NOMO-1 (cell line): ENCODE measurements at regions not wholly inside any gene's neighbourhood (a gene's known extent, or its start where the extent isn't known, plus 50 kb on each side); places are given as distances from the start of the nearest gene placed in this dataset.

Source experiments
- DNase-seq, 2 experiments: peaks; one replicate each; lab custom pipeline; 2025; ENCODE audit not compliant: unreplicated experiment in 2 of 2; lab: John Stamatoyannopoulos, UW

DNA sequence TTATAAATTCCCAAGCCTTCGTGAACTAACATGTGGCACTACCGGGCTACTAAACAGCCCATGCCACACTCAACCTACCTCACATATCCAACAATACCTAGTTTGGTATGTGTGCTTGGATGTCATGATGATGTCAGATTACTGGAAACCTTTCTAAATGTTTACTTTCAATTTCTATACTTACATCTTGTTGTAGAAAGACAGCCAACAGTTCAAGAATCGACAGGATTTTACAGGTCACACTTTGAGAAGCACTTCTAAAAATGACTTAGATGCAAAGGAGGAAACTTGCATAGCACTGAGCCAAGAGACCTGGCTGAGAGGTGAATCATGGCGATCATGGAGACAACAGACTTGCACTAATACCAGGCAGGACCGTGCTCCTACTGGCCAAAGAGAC lies 209.9 kb downstream of the COL4A1 start:
- no peak for DNase-seq

DNA sequence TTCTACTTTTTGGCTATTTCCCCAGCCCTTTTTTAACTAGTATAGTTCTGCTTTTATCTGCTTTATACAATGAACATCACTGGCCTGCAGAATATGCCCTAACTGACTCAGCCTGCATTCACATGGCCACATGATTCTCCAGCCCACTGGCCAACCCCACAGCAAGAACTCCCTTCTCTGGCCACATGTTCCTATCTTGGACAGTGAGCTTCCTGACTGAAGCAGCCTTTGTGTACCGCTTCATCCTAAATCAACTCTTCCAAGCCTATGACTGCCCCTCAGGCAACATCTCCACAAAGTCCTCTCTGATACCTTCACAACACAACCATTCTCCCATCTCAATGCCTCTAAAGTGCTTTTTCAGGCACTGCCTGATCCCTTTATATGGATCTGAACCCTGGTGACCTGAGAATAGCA lies 214.1 kb downstream of the COL4A1 start:
- DNase-seq = no peak

DNA sequence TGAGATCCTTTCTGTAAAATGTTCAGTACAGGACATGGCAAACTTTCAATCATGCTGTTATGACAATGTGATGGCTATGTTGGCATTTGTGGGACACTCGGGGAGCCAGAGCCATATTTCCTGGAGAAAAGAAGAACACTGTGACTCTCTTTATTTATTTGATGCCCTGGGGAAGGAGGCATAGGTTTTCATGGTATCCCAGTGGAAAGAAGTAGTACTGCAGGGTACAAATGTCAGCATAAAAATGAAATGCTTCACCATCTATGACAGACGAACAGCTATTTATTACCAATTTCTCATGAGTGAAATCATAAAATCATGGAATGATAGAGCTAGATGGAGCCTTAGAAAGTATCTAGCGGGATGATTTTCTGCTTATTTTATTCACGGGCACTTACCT lies 217.1 kb downstream of the COL4A1 start:
- DNase-seq = no peak

DNA sequence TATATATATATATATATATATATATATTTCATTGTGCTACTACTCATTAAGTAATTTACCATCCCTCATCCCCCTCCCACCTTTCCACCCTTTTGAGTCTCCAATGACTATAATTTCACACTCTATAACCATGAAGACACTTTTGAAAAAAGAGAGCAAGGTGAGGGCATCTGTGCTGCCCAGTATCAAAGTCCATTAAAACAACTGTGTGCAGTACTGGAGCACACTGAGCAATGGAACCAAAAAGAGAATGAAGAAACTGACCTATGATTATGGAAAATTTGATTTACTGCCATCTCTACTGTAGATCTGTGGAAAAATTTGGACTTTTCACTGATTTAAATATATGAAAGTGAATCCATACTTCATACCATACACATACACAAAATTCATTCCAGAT lies 217.9 kb downstream of the COL4A1 start:
- DNase-seq = no peak

DNA sequence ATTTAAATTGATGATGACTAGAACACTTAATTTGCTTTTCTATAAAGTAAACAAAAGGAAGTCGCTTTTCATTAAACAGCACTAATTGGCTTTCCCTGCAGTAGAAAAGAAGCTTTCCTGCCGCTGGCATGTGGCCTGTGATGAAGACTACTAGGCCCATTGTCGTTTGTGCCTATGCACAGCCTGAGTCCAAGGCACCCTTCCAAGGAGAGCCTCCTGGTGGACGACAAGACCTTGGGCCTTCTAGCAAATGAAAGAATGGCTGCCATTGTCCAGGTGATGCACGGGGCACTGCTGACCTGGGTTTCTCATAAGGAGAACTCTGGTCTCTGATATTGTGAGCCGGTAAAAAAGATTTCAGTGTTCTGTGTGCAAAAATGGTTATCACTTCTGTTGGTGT lies 233.0 kb downstream of the COL4A1 start:
- DNase-seq = no peak

DNA sequence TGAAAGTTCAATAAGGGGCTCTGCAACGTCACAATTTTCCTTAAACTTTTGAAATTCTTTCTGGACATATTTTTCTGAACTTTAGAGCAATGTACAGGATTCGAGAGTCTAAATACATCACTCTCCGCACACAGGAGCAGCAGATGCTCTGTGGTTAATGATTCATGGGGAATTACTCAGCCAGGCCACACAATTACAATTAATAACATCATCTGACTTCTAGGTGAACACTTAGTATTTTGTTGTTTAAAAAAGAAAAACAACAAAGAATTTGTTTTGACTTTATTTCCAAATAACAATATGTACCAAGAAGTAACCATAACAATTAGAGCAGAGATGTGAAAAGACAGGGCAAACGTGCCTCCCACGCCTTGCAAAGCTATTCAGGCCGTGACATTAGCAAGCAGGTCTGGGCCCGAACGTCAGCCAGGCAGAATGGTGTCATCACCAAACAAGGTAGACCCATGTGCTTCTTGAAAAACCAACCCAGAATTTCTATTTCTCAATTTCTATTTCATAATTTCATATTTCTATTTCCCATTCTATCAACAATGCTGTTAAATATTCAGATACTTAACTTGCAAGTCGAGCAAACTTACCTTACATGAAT lies 236.3 kb downstream of the COL4A1 start:
- no peak for DNase-seq

DNA sequence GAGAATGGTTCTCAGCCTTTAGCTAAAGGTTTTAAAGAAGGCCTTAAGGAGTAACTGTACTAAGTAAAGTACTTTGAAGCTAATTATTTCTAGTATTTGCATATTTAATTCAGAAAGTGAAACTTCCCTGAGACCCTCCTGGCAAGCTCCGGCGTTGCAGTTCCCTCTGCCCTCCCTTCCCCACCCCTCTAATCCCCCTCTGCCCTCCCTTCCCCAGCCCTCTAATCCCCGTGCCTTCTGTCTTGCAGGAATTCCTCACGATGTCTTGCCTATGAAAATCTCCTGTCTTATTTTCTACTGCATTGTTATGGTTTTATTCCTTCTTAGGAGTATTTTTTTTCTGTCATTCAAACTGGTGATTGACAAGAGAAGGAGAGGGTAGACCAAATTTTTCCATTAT lies 236.9 kb downstream of the COL4A1 start:
- no peak for DNase-seq

DNA sequence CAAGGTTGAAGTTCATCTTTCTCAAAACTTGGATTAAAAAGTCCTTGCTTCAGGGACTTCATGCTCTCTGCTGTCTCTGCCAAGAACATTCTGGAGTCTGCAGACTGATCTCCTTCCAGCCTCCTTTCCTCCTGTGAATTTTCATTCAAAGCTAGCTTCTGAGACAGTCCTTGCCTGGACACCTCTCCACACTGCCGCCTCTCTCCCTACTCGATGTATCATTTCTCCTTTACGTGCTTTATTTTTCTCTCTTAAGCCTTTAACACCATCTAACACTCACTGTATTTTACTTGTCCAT lies 238.8 kb downstream of the COL4A1 start:
- no peak for DNase-seq

DNA sequence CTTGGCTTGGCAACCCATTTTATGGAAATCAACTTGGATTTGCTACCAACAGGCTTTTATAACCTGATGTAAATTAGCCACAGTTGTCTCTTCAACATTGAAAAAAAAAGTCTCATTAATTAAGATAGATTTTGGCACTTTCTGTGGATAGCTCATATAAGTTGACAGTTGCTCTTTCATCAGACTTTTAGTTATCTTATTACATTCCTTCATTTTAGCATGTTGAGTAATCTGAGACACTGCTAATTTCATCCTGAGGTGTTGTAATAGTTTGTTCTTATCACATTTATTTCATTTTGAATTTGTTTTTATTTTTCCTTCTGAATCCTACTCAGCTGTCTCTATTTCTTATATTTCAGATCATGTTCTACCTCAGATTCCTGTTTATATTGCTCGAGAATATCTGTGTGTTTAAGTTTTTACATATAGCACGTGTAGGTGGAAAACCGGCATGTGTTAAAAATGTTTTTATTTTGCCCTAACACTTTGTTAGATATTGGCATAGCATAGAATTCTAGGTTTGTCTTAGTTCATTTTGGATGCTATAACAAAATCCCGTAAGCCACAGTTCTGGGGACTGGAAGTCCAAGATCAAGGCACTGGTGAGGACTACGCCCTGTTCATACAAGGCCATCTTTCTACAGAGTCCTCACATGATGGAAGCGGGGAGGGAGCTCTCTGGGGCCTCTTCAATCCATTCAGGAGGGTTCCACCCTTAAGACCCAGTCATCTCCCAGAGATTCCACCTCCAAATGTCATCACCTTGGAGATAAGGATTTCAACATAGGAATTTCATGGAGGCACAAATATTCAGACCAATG lies 239.4 kb downstream of the COL4A1 start:
- DNase-seq = peak in 1 of 2 experiments; percentile 26

DNA sequence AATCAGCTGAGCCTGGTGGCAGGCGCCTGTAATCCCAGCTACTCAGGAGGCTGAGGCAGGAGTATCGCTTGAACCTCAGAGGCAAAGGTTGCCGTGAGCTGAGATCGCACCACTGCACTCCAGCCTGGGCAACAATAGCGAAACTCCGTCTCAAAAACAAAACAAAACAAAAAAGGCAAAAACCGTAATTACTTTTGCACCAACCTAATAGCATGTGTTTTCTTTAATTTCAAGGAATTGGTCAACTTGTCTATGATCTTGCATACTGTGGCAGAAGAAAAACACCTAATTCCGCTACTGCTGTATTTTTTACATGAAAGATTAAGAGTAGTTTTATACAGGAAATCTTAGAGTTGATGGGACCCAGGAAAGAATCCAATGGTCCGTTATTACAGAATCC lies 241.2 kb downstream of the COL4A1 start:
- no peak for DNase-seq

DNA sequence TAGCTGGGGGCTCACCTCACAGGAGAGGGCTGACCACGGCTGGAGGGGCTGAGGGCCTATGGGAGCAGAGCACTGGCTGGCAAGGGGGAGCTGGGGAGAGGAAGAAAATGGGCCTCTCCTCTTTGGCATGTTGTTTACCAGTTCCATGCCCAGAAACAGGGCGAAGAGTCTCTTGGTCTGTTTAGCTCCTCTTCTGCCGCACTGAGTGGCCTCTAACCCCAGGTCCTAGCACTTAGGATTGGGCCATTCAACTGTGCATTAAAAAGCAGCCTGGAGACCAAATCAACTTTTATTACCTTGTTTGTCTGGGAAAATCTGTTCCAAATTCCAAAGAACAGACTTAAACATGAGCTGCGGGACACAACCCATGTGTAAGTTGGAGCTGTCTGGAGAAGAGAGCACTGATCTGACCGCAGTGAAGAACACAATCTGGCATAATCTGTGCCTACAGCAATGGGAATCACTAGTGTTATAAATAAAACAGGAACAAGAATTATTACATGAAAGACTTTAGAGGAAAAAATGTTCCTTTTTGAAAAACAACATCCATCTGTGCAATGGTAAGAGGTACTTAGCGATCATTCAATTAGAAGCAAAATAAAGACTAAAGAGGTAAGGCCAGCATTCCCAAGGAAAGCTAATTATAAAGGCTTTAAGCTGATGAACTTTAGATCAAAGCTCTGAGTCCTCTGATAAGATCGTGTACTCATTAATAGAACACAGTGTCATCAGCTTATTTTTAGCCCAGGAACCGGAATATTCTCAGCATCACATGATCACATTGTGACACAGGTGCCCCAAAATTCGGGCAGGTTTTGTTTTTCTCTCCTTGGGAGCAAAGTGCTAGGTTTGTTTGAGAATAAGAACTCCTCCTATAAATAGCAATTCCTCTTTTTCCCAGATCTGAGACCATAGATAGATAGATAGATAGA lies 243.2 kb downstream of the COL4A1 start:
- DNase-seq = no peak

DNA sequence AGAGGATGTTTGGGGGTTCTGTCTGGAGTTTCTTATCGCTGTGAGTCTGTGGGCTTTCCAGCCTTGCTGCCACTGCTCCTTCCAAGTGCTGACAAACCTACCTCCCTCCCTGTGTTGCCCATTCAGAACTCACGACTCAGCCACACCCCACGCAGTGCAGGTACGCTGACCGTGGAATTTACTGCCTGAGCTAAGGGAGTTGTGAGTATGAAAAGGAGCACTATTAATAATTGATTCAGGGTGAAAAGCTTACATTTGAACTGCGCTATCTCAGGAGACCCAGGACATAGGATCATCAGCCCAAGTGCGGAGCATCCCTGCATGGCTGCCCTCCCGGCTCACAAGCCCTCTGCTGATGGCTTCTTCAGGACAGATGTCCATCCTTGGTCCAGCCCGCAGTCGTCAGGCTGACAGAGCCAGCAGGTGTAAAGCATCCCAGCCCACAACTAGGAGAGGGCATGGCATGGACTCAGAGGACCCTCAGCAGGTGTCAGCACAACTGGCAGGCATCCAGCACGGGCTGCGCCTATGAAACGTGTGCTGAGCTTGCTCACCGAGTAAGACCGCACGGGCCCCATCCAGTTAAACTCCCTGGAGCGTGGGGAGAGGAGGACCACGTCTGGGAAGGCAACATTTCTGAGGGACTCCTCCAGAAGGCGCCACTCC lies 244.0 kb downstream of the COL4A1 start:
- no peak for DNase-seq

DNA sequence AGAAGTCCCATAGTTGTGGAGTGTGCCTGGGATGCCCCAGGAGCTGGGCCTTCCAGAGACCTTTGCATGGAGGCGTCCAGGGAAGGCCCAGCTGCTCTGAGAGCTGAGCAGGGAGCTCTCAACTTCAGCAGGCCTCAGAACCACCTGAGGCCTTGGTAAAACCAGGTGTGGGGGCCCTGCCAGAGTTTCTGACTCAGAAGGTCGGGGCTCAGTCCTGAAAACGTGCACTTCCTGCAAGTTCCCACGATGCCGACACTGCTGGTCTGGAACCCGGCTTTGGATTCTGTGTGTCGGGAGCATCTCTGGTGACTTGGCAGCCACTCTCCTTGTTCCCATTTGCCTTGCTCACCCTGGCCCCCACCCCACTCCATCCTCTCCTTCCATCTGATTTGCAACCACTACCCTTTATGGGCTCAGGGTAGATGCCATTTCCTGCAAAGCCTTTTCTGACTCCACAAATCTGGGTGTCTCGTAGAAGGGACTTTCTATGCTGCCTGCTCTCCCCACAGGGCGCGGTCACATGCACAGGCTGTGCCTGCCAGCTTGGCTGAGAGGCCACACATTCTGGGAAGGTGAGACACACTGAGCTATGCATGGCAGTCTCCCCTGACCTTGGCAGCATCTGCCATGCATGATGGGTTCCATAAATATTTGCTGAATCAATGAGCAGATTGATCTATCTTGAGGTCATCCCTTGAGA lies 244.7 kb downstream of the COL4A1 start:
- DNase-seq = no peak

DNA sequence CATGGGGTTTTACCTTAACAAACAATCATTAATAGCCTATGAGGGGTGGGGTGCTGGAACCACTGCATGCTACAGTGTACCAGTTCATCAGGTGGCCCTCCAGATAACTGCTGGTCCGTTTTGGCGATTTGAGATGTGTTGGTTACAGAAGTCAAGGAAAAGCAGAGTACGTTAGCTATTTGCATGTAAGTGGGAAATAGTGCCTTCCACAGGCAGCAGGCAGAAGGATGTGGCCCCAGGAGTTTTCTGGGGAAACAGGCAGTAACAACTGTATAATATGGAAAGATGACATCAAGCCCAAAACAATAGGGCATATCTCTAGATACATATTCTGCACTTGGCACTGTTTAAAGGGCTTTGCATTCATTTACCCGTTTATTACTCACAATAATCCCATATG lies 245.7 kb downstream of the COL4A1 start:
- DNase-seq = no peak

DNA sequence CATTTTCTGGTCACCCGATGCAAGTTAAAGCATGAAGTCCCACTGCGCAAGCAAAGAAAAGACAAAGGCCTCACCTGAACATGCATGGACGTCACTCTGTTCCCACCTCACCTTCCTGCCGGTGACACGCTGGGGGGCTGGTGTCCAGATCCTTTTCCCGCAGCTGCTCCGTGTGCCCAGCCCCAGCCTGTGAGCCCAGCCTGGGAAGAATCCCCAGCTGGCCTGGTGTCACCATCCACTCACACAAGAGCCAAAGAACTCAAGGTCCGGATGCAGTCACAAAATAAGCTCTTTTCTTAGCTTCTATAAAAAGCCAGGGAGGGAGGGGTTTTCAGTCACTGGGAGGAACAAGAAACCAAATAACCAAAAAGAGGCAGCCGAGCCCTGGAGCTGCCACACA lies 249.9 kb downstream of the COL4A1 start:
- DNase-seq = no peak

DNA sequence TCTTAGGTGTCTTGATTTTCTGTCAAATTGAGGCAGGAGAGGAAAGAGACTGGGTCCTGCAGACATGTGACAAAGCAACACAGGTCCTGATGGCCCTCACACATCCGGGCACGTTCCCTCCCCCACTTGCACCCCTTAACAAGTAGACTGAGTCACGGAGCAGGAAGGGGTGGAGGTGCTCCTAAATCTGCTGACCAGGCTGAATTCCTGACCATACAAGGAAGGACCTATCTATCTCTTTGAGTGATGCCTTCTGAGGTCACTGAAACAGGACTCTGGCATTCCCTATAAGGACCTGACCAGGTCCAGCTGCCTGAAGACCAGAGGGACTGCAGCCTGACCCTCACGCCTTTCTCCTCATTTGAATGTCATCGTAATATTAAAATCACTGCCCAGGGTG lies 250.3 kb downstream of the COL4A1 start:
- no peak for DNase-seq

DNA sequence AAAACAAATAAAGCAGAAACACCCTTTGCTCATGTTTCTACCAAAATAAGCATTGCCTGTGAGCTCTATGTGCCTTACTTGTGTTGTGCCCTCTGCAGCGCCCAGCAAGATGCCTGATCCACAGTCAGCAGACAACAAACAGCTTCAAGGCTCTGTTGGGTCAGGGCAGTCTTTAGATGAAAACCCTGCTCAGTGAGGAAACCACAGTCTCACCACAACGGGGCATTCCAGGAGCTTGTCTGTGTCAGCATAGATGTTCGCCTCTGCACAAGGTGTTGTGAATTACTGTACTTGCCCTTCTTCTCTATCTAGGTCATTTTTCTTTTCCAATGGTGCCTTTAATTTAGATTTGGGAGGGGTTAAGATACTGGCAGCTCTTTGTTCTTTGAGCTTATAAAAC lies 251.9 kb downstream of the COL4A1 start:
- DNase-seq = no peak

DNA sequence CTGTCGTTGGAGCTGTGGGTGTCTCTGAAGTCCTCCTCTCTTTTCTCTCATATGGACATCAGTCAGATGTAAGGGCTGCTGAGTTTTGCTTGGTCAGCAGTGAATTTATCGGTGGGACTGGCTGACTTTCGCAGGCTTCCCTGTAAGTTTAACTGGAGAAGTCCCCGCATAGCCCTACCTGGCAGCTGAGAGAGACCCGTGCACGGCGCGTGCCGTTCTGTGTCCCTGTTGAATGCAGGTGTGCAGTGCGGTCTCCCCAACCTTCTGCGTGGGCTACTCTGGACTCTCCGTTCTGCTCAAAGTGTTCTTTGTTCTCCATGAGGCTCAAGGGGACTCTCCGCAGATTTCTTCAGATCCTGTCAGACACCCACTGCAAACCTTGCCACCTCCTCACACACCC lies 252.9 kb downstream of the COL4A1 start:
- DNase-seq = no peak

DNA sequence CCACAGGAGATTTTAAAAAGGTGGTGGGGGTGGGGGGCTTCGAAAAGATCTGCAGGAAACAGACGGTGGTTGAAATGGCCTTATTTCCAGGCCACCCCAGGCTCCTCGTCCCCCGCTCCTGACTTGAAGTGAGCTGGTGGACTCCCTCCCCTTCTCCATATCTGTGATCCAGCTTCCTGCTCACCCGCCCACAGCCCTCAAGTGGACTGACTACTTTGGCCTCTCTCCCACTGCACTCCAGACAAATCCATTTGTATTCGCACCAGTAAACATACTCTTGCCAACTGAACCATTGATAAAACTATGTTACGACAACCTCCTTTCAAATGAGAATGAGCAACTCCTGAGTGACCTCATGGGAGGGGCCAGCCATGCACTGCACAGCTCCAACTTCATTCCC lies 259.5 kb downstream of the COL4A1 start:
- DNase-seq = no peak

DNA sequence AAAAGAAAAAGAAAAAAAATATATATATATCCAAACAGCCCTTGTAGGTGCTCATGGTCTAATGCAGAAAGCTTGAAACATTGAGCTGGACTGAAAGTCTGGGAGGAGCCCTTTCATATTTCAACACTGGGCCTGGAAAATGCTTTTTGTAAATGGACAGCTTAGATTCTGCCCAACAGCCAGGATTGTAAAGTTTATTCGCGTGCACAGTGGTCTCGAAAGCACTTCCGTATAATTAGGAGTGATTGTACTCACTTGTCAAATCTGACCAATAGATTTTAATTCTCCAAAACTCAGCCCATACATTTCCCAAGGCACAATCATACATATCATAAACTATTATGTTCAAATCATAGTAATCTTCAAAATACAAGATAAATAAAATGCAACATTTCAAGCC lies 260.1 kb downstream of the COL4A1 start:
- no peak for DNase-seq

DNA sequence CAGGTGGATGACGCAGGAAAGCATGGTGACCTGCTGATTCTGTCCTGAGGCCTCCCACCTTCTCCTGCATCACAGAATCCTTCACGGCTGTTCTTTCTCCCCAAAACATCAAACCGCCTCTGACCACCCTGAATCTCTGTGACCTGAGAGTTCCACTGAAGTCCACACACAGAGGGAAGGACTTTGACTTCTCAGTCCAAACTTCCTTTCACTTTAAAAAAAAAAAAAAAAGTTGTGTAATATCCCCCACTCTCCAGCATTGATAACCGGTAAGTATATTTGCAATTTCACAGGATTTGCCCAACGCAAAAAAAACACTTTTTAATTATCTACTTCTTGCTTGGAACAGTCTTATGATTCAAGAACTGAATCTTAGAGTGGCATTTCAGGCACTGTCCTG lies 259.5 kb upstream of the IRS2 start:
- no peak for DNase-seq
